Suprapubic skin (tissue), 4 donors: ENCODE measurements at regions not wholly inside any gene's neighbourhood (a gene's known extent, or its start where the extent isn't known, plus 50 kb on each side); places are given as distances from the start of the nearest gene placed in this dataset.

Source experiments
- DNase-seq, 2 donors: peaks; one replicate each; pipeline ENCODE4 v3.0.0-alpha.2; 2019; ENCODE audit warnings: low spot score in 2 of 2
- H3K27ac ChIP-seq: fragments of 200-600 bp; sonication (generic); one replicate; pipeline ENCODE4 v1.5.1; 2019
- H3K27me3 ChIP-seq: fragments of 200-600 bp; sonication (generic); one replicate; pipeline ENCODE4 v1.5.1; 2019
- H3K36me3 ChIP-seq: fragments of 200-600 bp; sonication (generic); one replicate; pipeline ENCODE4 v1.5.1; 2019
- H3K4me1 ChIP-seq: fragments of 200-600 bp; sonication (generic); one replicate; pipeline ENCODE4 v1.5.1; 2019
- H3K4me3 ChIP-seq: fragments of 200-600 bp; sonication (generic); one replicate; pipeline ENCODE4 v1.5.1; 2019; ENCODE audit warnings: mild to moderate bottlenecking
- H3K9me3 ChIP-seq: fragments of 200-600 bp; sonication (generic); one replicate; pipeline ENCODE4 v1.5.1; 2019
- CTCF ChIP-seq, 2 donors: fragments of 200-600 bp in 1 of 2; fragments of 450-650 bp in 1 of 2; sonication (generic) in 1 of 2; IDR thresholded peaks; one replicate each; pipeline ENCODE4 v1.5.1; 2016 to 2019; ENCODE audit warnings: antibody characterized with exemption in 2 of 2, mild to moderate bottlenecking in 1 of 2, moderate library complexity in 1 of 2
- EP300 ChIP-seq: sonication (generic); formaldehyde crosslinking; IDR thresholded peaks from one replicate; pipeline ENCODE4 v1.6.1; 2017; ENCODE audit warnings: antibody characterized with exemption
- POLR2A ChIP-seq, 2 donors: fragments of 450-650 bp; IDR thresholded peaks; one replicate each; pipeline ENCODE4 v1.6.1; 2017; ENCODE audit warnings: antibody characterized with exemption in 2 of 2, mild to moderate bottlenecking in 2 of 2, moderate library complexity in 2 of 2
- POLR2AphosphoS5 ChIP-seq, 3 donors: sonication (generic); formaldehyde crosslinking; IDR thresholded peaks; one replicate each; pipeline ENCODE4 v1.6.1; 2017; ENCODE audit warnings: antibody characterized with exemption in 3 of 3
- WGBS: methylation state at CpG from one replicate; pipeline ENCODE4 v1.1.5; 2018; 5-methylcytosine and 5-hydroxymethylcytosine counted together

DNA sequence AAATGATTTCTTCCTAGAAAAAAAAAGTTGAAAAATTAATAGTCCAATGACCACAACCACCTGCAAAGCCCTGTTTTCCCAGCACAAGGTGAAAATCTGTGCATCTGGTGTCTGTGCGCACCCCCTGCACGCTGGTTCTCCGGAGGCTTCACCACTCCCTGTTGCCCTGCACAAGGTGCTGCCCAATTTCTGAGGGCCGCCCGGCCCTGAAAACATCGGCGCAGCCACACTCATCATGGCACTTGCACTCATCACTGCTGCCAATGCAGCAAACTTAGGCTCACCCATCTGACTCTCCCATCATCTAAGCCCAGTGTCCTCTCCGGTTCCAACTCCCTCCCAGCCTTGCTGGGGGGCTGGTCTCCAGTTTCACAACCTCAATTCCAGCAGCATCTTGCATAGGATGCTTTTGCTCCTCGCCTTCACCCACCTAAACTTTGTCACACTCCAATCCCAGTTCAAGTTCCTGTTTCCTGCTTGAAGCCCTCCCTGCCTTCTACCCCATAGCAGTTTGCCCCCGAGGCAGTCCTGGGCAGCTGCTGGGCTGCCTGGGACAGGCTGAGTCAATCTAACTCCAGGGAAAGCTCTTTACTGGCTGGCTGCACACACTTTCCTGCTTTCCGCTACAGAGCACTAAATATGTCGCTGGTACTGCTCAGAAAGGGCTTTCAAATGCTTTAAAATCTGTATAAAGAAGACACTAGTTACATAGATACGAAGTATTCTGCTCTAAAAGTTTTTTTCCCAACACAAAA lies 522.5 kb upstream of the ID2 start:
- Histone ChIP-seq H3K9me3 (no peaks in the 10 kb centered on the region), H3K36me3 (no peaks in the 10 kb centered on the region), H3K4me1 (no peaks in the 10 kb centered on the region), H3K27ac (no peak overlapping the region), H3K4me3 (no peak overlapping the region), H3K27me3 (no peaks in the 10 kb centered on the region)
- WGBS: 87% methylated on average over 13 of the region's 13 CpGs
- TF ChIP-seq EP300 (no peak), CTCF (IDR thresholded peaks at IDR 0.05) (no peak), POLR2AphosphoS5 (IDR thresholded peaks at IDR 0.05) (no peak), POLR2A (IDR thresholded peaks at IDR 0.05) (no peak)
- no peak for DNase-seq

DNA sequence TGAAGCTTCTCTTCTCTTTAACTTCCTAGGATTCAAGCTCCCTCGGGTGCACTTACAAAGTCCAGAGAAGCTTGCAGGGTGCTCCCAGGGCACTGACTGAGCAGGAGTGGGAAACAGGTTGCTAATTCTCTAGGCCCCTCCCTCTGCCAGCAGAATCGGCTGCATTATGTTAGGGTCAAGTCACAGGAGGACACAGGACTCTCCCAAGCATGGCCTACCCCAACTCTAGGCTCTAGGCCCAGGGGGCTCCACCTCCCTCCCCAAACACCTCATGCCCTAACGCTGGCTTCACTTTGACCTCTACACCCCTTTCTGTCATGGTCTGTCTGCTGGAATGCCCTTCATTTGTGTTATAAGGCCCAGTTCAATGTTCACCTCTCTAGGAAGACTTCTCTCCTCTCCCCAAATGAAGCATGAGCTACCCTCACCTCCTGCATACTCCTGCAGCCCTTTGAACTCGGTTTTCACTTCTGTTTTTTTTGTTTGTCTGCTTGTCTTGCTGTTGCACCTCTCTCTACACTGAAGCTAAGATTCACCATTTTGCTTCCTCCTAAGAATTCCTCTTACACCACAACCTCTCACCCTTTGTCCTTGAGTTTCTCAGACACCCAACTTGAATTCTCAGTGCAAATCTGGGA lies 521.8 kb upstream of the ID2 start:
- no peaks in the 10 kb centered on the region for H3K4me1 ChIP-seq
- no peak overlapping the region for H3K4me3 ChIP-seq
- 67% methylated on average over 4 of the region's 4 CpGs for WGBS
- no peak for TF ChIP-seq CTCF (IDR thresholded peaks at IDR 0.05)
- TF ChIP-seq EP300: no peak
- TF ChIP-seq POLR2A (IDR thresholded peaks at IDR 0.05): no peak
- no peak for TF ChIP-seq POLR2AphosphoS5 (IDR thresholded peaks at IDR 0.05)
- no peaks in the 10 kb centered on the region for H3K9me3 ChIP-seq
- H3K36me3 ChIP-seq: no peaks in the 10 kb centered on the region
- no peak overlapping the region for H3K27ac ChIP-seq
- no peaks in the 10 kb centered on the region for H3K27me3 ChIP-seq
- DNase-seq: no peak

GRCh38 chr2:8160959-8161358 lies 520.9 kb upstream of the ID2 start:
- Histone ChIP-seq H3K4me1 (no peaks in the 10 kb centered on the region), H3K27ac (no peak overlapping the region), H3K36me3 (no peaks in the 10 kb centered on the region), H3K27me3 (no peaks in the 10 kb centered on the region), H3K4me3 (no peak overlapping the region), H3K9me3 (no peaks in the 10 kb centered on the region)
- TF ChIP-seq POLR2A (IDR thresholded peaks at IDR 0.05): no peak
- no peak for TF ChIP-seq POLR2AphosphoS5 (IDR thresholded peaks at IDR 0.05)
- TF ChIP-seq CTCF (IDR thresholded peaks at IDR 0.05): no peak
- TF ChIP-seq EP300: no peak
- no peak for DNase-seq
- 89% methylated on average over 9 of the region's 13 CpGs for WGBS

- Histone ChIP-seq H3K4me1 (no peaks in the 10 kb centered on the region), H3K36me3 (no peaks in the 10 kb centered on the region), H3K9me3 (no peaks in the 10 kb centered on the region), H3K27me3 (no peaks in the 10 kb centered on the region), H3K27ac (no peak overlapping the region), H3K4me3 (no peak overlapping the region)
- WGBS: 76% methylated on average over 17 of the region's 17 CpGs
- no peak for TF ChIP-seq POLR2AphosphoS5 (IDR thresholded peaks at IDR 0.05)
- no peak for TF ChIP-seq POLR2A (IDR thresholded peaks at IDR 0.05)
- DNase-seq: no peak
Measured at GRCh38 chr2:8162552-8162951, 519.3 kb upstream of the ID2 start.

DNA sequence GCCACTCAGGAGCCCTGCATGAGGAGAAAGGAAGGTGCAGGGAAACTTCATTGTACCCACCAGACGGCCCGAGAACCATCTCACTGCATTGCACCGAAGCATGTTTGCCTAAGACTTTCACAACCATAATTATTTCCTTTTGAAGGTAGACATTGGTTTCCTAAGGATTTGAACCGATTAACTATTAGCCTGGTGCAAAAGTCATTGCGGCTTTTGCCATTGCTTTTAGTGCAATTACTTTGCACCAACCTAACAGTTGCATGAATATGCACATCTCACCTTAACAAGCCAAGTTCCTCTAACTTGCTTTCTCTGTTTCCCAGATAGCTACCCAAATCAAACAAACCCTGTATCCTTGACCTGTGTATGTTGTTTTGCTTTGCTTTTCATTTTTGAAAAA lies 516.3 kb upstream of the ID2 start:
- Histone ChIP-seq H3K27me3 (no peaks in the 10 kb centered on the region), H3K36me3 (no peaks in the 10 kb centered on the region), H3K4me3 (no peak overlapping the region), H3K9me3 (no peaks in the 10 kb centered on the region), H3K27ac (no peak overlapping the region), H3K4me1 (no peaks in the 10 kb centered on the region)
- TF ChIP-seq EP300 (no peak), CTCF (IDR thresholded peaks at IDR 0.05) (no peak), POLR2A (IDR thresholded peaks at IDR 0.05) (no peak), POLR2AphosphoS5 (IDR thresholded peaks at IDR 0.05) (no peak)
- WGBS: 94% methylated on average over 5 of the region's 5 CpGs
- DNase-seq: no peak
